ENCODE measurements at regions not wholly inside any gene's neighbourhood (a gene's known extent, or its start where the extent isn't known, plus 50 kb on each side); places are given as distances from the start of the nearest gene placed in this dataset.
"Not testable (repeated sequence)": the region's sequence is repeated elsewhere in the genome, so short reads cannot be mapped to it uniquely, and the experiment has no call there.

GRCh38 chr6:68229566-68229965 is 405.5 kb upstream of the ADGRB3 start:
- DNase-seq (ENCODE audit: extremely low spot score in 2 of 2): no peak
- H3K4me1 ChIP-seq: no peaks in the 10 kb centered on the region
- H3K27me3 ChIP-seq: no peaks in the 10 kb centered on the region
- H3K36me3 ChIP-seq: no peaks in the 10 kb centered on the region
- H3K27ac ChIP-seq: no peak overlapping the region
- no peak overlapping the region for H3K4me3 ChIP-seq
- intact Hi-C loops (cut with DNase I): no loop called here
- H3K9me3 ChIP-seq: no peaks in the 10 kb centered on the region
- TF ChIP-seq POLR2A (IDR thresholded peaks at IDR 0.05) (no peak), POLR2AphosphoS5 (IDR thresholded peaks at IDR 0.05; ENCODE audit: insufficient read depth in 1 of 2, low read depth in 1 of 2) (no peak), CTCF (IDR thresholded peaks at IDR 0.05) (no peak)

GRCh38 chr6:68226460-68226859 is 408.6 kb upstream of the ADGRB3 start:
- no peak overlapping the region for H3K4me3 ChIP-seq
- H3K27ac ChIP-seq: no peak overlapping the region
- DNase-seq (ENCODE audit: extremely low spot score in 2 of 2): no peak
- TF ChIP-seq POLR2A (IDR thresholded peaks at IDR 0.05) (no peak), POLR2AphosphoS5 (IDR thresholded peaks at IDR 0.05; ENCODE audit: insufficient read depth in 1 of 2, low read depth in 1 of 2) (no peak), CTCF (IDR thresholded peaks at IDR 0.05) (no peak)
- intact Hi-C loops (cut with DNase I): no loop called here
- no peaks in the 10 kb centered on the region for H3K36me3 ChIP-seq
- no peaks in the 10 kb centered on the region for H3K27me3 ChIP-seq
- H3K9me3 ChIP-seq: no peaks in the 10 kb centered on the region
- no peaks in the 10 kb centered on the region for H3K4me1 ChIP-seq

- no peaks in the 10 kb centered on the region for H3K36me3 ChIP-seq
- no peaks in the 10 kb centered on the region for H3K27me3 ChIP-seq
- intact Hi-C loops (cut with DNase I): no loop called here
- no peak overlapping the region for H3K27ac ChIP-seq
- no peaks in the 10 kb centered on the region for H3K9me3 ChIP-seq
- H3K4me3 ChIP-seq: no peak overlapping the region
- DNase-seq (ENCODE audit: extremely low spot score in 2 of 2): no peak
- no peak for TF ChIP-seq CTCF (IDR thresholded peaks at IDR 0.05)
- no peak for TF ChIP-seq POLR2A (IDR thresholded peaks at IDR 0.05)
- TF ChIP-seq POLR2AphosphoS5 (IDR thresholded peaks at IDR 0.05; ENCODE audit: insufficient read depth in 1 of 2, low read depth in 1 of 2): no peak
- no peaks in the 10 kb centered on the region for H3K4me1 ChIP-seq
Measured at GRCh38 chr6:68225729-68226128, 409.4 kb upstream of the ADGRB3 start.

- Histone ChIP-seq H3K27me3 (no peaks in the 10 kb centered on the region), H3K36me3 (no peaks in the 10 kb centered on the region)
Measured at GRCh38 chr6:68211242-68211795, 423.8 kb upstream of the ADGRB3 start.

GRCh38 chr6:68207612-68208011 is 427.5 kb upstream of the ADGRB3 start:
- H3K9me3 ChIP-seq; DNase-seq (ENCODE audit: extremely low spot score in 2 of 2); intact Hi-C loops (cut with DNase I): not testable (repeated sequence)

More at GRCh38 chr6:68211242-68211795, 423.8 kb upstream of the ADGRB3 start:
- no peak overlapping the region for H3K27ac ChIP-seq
- DNase-seq (ENCODE audit: extremely low spot score in 2 of 2): no peak
- no peaks in the 10 kb centered on the region for H3K9me3 ChIP-seq
- intact Hi-C loops (cut with DNase I): no loop called here
- no peaks in the 10 kb centered on the region for H3K4me1 ChIP-seq
- TF ChIP-seq POLR2A (IDR thresholded peaks at IDR 0.05) (no peak), POLR2AphosphoS5 (IDR thresholded peaks at IDR 0.05; ENCODE audit: insufficient read depth in 1 of 2, low read depth in 1 of 2) (no peak), CTCF (IDR thresholded peaks at IDR 0.05) (no peak)
- H3K4me3 ChIP-seq: no peak overlapping the region

More at GRCh38 chr6:68207612-68208011, 427.5 kb upstream of the ADGRB3 start:
- not testable (repeated sequence) for H3K4me3 ChIP-seq, H3K36me3 ChIP-seq, H3K27ac ChIP-seq, H3K27me3 ChIP-seq, H3K4me1 ChIP-seq

All from vagina (tissue), 2 donors.